T-helper 1 cell treated with Interleukin-12 subunit alpha and Interleukin-12 subunit beta and Interleukin-4 antibody, amounts not matched to agents 30 μg/mL and 1 μg/mL, for 36 hours (primary cell): ENCODE measurements at regions not wholly inside any gene's neighbourhood (a gene's known extent, or its start where the extent isn't known, plus 50 kb on each side); places are given as distances from the start of the nearest gene placed in this dataset.
"Not testable (repeated sequence)": the region's sequence is repeated elsewhere in the genome, so short reads cannot be mapped to it uniquely, and the experiment has no call there.

Experiments used
- H3K27ac Mint-ChIP-seq: one replicate; pipeline ENCODE4 v1.8.0; 2021; ENCODE audit warnings: mild to moderate bottlenecking, mixed read lengths
- H3K27me3 Mint-ChIP-seq: one replicate; pipeline ENCODE4 v1.8.0; 2021; ENCODE audit warnings: low read depth, mixed read lengths
- H3K36me3 Mint-ChIP-seq: one replicate; pipeline ENCODE4 v1.8.0; 2021; ENCODE audit warnings: low read depth, mixed read lengths
- H3K4me1 Mint-ChIP-seq: one replicate; pipeline ENCODE4 v1.8.0; 2021; ENCODE audit warnings: low read depth, mixed read lengths
- H3K4me3 Mint-ChIP-seq: one replicate; pipeline ENCODE4 v1.8.0; 2021; ENCODE audit warnings: mild to moderate bottlenecking, moderate library complexity, mixed read lengths
- H3K9me3 Mint-ChIP-seq: one replicate; pipeline ENCODE4 v1.8.0; 2021; ENCODE audit warnings: mixed read lengths

- no peak overlapping the region for H3K4me3 Mint-ChIP-seq
- peaks cover 24% of the 10 kb centered on the region for H3K27me3 Mint-ChIP-seq
- no peaks in the 10 kb centered on the region for H3K4me1 Mint-ChIP-seq
- no peaks in the 10 kb centered on the region for H3K9me3 Mint-ChIP-seq
- no peak overlapping the region for H3K27ac Mint-ChIP-seq
- H3K36me3 Mint-ChIP-seq: no peaks in the 10 kb centered on the region
Measured at GRCh38 chr9:99628849-99629620, 192.7 kb upstream of the NR4A3 start.

- Mint-ChIP-seq H3K9me3 (no peaks in the 10 kb centered on the region), H3K27ac (no peak overlapping the region), H3K27me3 (peaks cover 22% of the 10 kb centered on the region), H3K4me3 (no peak overlapping the region), H3K4me1 (no peaks in the 10 kb centered on the region), H3K36me3 (no peaks in the 10 kb centered on the region)
Measured at GRCh38 chr9:99632349-99633038, 189.2 kb upstream of the NR4A3 start.

- Mint-ChIP-seq H3K9me3 (no peaks in the 10 kb centered on the region), H3K36me3 (no peaks in the 10 kb centered on the region), H3K4me3 (no peak overlapping the region), H3K27ac (no peak overlapping the region), H3K27me3 (peaks cover 17% of the 10 kb centered on the region), H3K4me1 (no peaks in the 10 kb centered on the region)
Measured at GRCh38 chr9:99633265-99633664, 188.4 kb upstream of the NR4A3 start.

- H3K4me3 Mint-ChIP-seq: no peak overlapping the region
- H3K4me1 Mint-ChIP-seq: no peaks in the 10 kb centered on the region
- H3K36me3 Mint-ChIP-seq: no peaks in the 10 kb centered on the region
- H3K27me3 Mint-ChIP-seq: peaks cover 11% of the 10 kb centered on the region
- no peak overlapping the region for H3K27ac Mint-ChIP-seq
- no peaks in the 10 kb centered on the region for H3K9me3 Mint-ChIP-seq
Measured at GRCh38 chr9:99634186-99634585, 187.5 kb upstream of the NR4A3 start.

GRCh38 chr9:99635032-99635431 lies 186.7 kb upstream of the NR4A3 start:
- Mint-ChIP-seq H3K9me3 (no peaks in the 10 kb centered on the region), H3K4me1 (no peaks in the 10 kb centered on the region), H3K27me3 (peaks cover 9% of the 10 kb centered on the region), H3K4me3 (no peak overlapping the region), H3K27ac (no peak overlapping the region), H3K36me3 (no peaks in the 10 kb centered on the region)

- Mint-ChIP-seq H3K9me3 (peaks cover 4% of the 10 kb centered on the region), H3K27ac (no peak overlapping the region), H3K36me3 (no peaks in the 10 kb centered on the region), H3K27me3 (peaks cover 9% of the 10 kb centered on the region), H3K4me3 (no peak overlapping the region), H3K4me1 (peaks cover under 1% of the 10 kb centered on the region)
Measured at GRCh38 chr9:99637641-99638040, 184.0 kb upstream of the NR4A3 start.

- Mint-ChIP-seq H3K36me3 (no peaks in the 10 kb centered on the region), H3K27ac (no peak overlapping the region), H3K27me3 (peaks cover 9% of the 10 kb centered on the region), H3K4me3 (no peak overlapping the region), H3K9me3 (peaks cover 4% of the 10 kb centered on the region), H3K4me1 (peaks cover 1% of the 10 kb centered on the region)
Measured at GRCh38 chr9:99638971-99639370, 182.7 kb upstream of the NR4A3 start.

GRCh38 chr9:99647604-99648003 lies 174.1 kb upstream of the NR4A3 start:
- peaks cover 4% of the 10 kb centered on the region for H3K27me3 Mint-ChIP-seq
- H3K36me3 Mint-ChIP-seq: no peaks in the 10 kb centered on the region
- peaks cover 1% of the 10 kb centered on the region for H3K4me1 Mint-ChIP-seq
- H3K27ac Mint-ChIP-seq: no peak overlapping the region
- H3K9me3 Mint-ChIP-seq: no peaks in the 10 kb centered on the region
- no peak overlapping the region for H3K4me3 Mint-ChIP-seq

- Mint-ChIP-seq H3K4me1 (no peaks in the 10 kb centered on the region), H3K4me3 (no peak overlapping the region), H3K36me3 (no peaks in the 10 kb centered on the region), H3K27ac (no peak overlapping the region), H3K27me3 (peaks cover 8% of the 10 kb centered on the region), H3K9me3 (no peaks in the 10 kb centered on the region)
Measured at GRCh38 chr9:99650187-99650874, 171.4 kb upstream of the NR4A3 start.

GRCh38 chr9:99660191-99660636 lies 161.5 kb upstream of the NR4A3 start:
- H3K4me3 Mint-ChIP-seq: no peak overlapping the region
- no peak overlapping the region for H3K27ac Mint-ChIP-seq
- peaks cover 42% of the 10 kb centered on the region for H3K27me3 Mint-ChIP-seq
- no peaks in the 10 kb centered on the region for H3K36me3 Mint-ChIP-seq
- no peaks in the 10 kb centered on the region for H3K4me1 Mint-ChIP-seq
- no peaks in the 10 kb centered on the region for H3K9me3 Mint-ChIP-seq

- H3K27ac Mint-ChIP-seq: no peak overlapping the region
- H3K36me3 Mint-ChIP-seq: no peaks in the 10 kb centered on the region
- peaks cover 4% of the 10 kb centered on the region for H3K4me1 Mint-ChIP-seq
- no peaks in the 10 kb centered on the region for H3K9me3 Mint-ChIP-seq
- no peak overlapping the region for H3K4me3 Mint-ChIP-seq
- H3K27me3 Mint-ChIP-seq: peaks cover 36% of the 10 kb centered on the region
Measured at GRCh38 chr9:99663297-99663696, 158.4 kb upstream of the NR4A3 start.

- H3K36me3 Mint-ChIP-seq: no peaks in the 10 kb centered on the region
Measured at GRCh38 chr9:99663856-99664255, 157.8 kb upstream of the NR4A3 start.

GRCh38 chr9:99666571-99666970 lies 155.1 kb upstream of the NR4A3 start:
- Mint-ChIP-seq H3K9me3 (no peaks in the 10 kb centered on the region), H3K4me3 (no peak overlapping the region), H3K4me1 (peaks cover 4% of the 10 kb centered on the region), H3K27me3 (peaks cover 24% of the 10 kb centered on the region), H3K36me3 (no peaks in the 10 kb centered on the region), H3K27ac (no peak overlapping the region)

More at GRCh38 chr9:99663856-99664255, 157.8 kb upstream of the NR4A3 start:
- Mint-ChIP-seq H3K4me3 (no peak overlapping the region), H3K4me1 (peaks cover 4% of the 10 kb centered on the region), H3K27ac (no peak overlapping the region), H3K9me3 (no peaks in the 10 kb centered on the region), H3K27me3 (peaks cover 35% of the 10 kb centered on the region)

GRCh38 chr9:99670886-99671285 lies 150.8 kb upstream of the NR4A3 start:
- H3K36me3 Mint-ChIP-seq, H3K4me3 Mint-ChIP-seq, H3K27me3 Mint-ChIP-seq, H3K4me1 Mint-ChIP-seq, H3K27ac Mint-ChIP-seq, H3K9me3 Mint-ChIP-seq: not testable (repeated sequence)

GRCh38 chr9:99677281-99677680 lies 144.4 kb upstream of the NR4A3 start:
- Mint-ChIP-seq H3K4me1 (no peaks in the 10 kb centered on the region), H3K9me3 (peaks cover 8% of the 10 kb centered on the region), H3K27ac (no peak overlapping the region), H3K27me3 (no peaks in the 10 kb centered on the region), H3K4me3 (no peak overlapping the region), H3K36me3 (no peaks in the 10 kb centered on the region)
